ENCODE measurements at regions not wholly inside any gene's neighbourhood (a gene's known extent, or its start where the extent isn't known, plus 50 kb on each side); places are given as distances from the start of the nearest gene placed in this dataset.
A peak's percentile ranks its signal among the peaks of the same experiment; 100 is the strongest.

DNA sequence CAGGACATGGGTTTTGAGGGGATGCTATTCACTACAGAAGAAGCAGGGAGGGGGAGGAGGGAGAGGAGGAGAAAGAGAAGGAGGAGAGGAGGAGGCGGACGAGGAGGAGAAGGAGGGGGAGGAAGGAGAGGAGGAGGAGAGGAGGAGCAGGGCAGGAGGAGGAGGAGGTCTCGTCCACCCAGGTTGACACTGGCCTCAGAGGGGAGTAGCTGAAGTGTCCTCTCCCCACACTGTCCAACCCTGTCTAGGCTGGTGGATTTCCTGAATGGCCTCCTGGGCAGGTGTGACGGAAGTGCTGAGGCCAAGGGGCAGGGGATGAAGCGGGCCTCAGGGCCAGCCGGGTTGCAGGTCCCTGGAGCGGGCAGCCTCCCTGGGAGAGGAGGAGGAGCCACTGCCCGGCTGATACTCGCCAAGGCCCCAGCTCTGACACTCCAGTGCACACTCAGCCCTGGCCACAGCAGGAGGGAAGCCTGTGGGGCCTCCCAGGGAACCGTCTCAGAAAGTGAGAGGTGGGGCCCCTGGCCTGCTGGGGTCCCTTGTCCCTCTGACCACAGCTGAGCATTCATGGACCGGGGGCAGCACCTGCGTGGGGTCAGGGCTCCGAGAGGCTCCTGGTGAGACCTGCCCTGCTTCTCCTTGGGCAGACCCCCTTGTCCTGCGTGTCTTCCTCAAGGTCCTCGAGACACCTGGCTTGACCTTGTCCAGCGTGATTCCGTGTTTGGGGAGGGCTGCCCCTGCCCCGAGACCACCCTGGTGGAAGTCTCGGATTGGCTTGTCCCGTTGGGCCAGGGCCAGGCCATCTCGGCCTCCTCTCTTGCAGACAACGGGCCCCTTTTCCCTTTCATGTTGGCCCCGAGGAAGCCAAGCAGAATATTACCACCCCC is 200.6 kb upstream of the CIBAR2 start:
- ATAC-seq = no peak

DNA sequence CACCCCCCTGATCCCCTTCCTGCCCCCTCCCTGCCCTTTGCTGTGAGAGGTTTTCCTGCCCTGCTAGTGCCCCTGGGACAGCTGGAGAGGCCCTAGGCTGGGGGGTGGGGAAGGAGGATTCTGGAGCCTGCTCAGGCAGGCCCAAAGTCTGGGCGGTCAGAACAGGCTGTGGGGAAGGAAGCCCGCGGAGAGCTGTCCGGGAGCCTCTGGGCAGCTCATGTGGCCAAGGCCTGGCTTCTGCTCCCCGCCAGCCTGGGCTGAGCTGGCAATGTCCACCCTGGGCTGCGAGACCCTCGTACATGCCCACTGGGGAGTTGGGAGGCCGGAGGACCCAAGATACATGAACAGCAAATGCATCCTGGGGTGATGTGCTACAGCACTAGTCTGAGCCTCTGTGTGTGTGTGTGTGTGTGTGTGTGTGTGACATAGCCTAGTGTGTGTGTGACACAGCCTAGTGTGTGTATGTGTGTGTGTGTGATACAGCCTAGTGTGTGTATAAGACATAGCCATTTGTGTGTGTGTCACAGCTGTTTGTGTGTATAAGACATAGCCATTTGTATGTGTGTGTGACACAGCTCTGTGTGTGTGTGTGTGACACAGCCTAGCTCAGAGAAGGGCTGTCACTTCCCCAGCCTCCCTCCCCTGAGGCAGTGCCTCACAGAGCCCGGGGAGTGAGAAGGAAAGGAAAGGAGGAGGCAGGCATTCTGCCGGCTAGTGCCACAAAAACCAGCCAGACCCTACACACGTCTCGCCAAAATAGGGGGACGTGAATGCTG is 201.4 kb upstream of the CIBAR2 start:
- ATAC-seq = no peak

DNA sequence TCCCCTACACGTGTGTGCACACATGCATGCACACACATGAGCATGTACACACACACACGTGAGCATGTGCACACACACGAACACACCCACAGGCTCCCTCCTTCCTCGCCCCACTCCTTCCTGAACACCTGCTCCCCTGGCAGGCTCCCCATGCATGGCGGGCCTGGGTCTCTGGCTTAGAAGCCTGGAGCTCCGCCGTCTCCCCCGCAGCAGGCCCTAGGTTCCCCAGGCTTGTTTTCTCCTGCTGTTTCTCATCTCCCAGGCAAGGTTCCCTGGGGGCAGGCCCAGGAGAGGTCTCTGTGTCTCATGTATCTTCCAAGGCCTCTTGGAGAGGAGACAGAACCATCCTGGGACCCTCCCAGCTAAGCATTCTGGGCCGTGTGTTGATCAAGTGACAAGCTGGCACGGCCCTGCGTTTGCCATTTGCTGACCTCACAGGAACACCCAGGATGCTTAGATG is 202.3 kb upstream of the CIBAR2 start:
- ATAC-seq = no peak

DNA sequence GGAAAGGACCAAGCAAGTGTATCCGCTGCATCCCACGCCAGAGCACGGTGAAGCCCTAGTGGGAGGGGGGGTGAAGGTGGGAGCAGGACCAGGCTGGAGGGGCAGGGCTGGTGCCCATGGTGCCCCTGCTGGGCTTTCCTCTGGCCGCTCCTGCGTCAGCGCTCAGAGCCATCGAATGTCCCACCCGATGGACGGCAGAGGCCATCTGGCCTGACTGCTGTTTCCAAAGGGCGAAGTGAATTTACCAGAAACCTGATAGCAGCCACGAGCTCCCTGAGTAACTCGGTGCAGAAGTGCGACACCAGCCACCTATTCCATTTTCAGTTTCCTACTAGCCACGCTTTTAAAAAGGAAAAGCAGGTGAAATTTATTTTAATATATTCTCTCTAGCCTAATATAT is 203.6 kb upstream of the CIBAR2 start:
- no peak for ATAC-seq

DNA sequence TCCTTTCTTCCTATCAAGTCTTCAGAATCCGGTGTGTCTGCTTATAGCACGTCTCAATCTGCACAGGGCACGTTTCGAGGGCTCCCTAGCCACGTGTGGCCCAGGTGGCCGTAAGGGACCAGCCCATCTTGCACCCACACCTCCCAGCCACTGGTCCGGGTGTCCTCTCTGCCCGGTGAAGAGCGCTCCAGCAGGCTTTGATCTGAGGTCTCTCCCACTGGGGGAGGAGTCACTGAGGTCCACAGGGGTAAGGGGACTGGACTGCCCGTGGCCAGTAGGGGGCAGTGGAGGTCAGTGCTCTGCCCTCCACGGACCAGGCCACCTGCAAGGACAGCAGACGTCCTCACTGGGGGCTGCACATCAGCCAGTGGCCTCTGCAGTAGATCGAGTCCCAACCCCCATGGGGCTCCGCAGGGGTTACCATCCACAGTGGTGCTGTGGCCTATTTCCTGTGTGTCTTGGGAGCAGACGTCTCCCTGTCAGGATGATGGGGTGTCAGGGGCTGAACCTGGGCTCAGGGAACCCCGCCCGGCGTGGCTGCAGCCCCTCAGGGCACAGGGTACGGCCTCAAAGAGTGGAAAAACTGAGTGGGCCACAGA is 204.1 kb upstream of the CIBAR2 start:
- ATAC-seq = peak; percentile 55 to 82

DNA sequence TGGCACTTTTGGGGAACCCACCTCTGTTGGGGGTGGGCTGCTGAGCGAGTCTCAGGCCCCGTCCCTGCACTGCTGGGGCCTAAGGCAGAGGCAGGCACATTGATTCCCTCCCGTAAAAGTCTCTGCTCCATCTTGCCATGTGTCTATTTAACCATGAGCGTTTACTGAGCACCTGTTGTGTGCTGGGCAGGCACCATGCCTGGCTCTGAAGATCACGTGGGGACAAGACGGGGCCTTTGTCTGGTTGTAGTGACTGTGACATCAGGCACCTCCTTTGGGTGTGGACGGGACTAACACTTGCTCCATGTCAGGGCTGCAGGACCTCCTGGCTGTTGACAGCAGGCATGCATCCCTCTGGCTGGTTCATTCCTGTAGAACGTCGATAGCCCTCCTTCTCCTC is 204.7 kb upstream of the CIBAR2 start:
- ATAC-seq = no peak

DNA sequence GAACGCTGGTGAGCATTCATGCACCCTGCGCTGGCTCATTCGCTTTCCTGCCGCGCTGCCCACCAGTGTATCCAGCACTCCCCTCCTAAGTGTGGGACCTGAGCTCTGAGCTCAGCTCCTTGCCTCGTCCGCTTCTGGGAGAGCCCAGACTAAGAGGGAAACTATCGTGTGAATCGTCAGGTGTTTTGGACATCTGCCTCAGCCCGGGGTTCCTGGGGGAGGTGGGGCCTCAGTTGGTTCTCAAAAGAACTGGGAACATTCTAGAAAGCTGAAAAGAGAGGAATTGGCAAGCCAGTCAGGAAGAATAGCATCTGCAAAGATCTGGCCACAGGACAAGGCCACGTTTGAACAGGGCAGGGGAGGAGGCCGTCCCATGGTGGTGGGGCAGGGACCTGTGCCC is 205.4 kb upstream of the CIBAR2 start:
- no peak for ATAC-seq

DNA sequence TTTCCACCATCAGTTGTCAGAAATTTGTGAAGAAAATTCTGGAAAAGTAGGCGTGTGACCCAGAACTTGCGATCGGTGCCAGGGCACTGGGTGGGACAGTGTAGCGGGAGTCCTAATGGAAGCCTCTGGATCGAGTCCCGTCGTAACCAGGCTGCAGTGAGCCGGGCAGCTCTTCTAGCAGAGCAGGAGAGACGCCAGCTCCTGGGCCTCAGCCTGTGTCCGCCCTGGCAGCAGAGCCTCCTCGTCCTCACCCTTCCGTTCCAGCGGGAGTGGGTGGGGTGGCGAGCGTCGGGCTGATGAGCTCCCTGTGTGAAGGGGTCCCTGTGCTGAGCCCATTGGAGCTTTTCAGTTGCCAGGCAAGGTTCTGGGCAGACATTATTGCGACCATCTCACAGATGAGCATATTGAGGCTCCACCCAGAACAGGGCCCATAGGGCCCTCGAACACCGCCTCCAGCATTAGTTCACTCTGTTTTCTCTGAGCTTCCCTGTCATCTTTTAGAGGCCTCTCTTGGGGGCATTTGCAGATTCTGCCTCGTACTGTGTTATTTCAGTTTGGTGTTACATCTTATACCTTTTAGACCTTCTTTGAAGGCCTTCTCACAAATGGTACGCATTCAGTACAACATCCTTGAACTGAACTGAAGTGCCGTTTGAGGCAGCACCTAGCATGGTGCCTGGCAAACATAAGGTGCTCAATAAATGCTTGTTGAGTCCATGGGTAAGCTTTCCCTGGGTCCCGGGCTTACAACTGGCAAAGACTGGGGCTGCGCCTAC is 207.1 kb upstream of the CIBAR2 start:
- no peak for ATAC-seq

DNA sequence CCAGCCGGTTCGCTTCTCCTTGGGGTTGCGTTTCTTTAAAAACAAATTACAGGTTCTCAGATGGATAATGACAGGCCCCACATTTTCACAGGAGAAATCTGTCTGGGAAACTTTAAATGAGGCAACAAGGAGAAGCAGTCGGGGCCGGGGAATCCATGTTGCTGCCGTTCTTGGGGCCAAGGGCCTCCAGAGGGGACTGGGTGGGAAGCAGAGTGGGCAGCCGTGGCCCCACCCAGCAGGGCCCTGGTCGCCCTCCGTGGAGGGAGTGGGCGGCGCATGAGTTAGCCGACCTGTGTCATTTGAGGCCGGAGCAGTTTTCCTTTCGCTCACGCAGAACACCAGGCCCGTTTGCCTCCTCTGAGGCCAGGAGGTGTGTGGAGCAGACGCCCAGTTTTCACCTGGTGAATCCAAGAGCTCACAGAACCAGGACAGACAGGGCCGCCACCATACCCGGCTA is 207.7 kb upstream of the CIBAR2 start:
- no peak for ATAC-seq

DNA sequence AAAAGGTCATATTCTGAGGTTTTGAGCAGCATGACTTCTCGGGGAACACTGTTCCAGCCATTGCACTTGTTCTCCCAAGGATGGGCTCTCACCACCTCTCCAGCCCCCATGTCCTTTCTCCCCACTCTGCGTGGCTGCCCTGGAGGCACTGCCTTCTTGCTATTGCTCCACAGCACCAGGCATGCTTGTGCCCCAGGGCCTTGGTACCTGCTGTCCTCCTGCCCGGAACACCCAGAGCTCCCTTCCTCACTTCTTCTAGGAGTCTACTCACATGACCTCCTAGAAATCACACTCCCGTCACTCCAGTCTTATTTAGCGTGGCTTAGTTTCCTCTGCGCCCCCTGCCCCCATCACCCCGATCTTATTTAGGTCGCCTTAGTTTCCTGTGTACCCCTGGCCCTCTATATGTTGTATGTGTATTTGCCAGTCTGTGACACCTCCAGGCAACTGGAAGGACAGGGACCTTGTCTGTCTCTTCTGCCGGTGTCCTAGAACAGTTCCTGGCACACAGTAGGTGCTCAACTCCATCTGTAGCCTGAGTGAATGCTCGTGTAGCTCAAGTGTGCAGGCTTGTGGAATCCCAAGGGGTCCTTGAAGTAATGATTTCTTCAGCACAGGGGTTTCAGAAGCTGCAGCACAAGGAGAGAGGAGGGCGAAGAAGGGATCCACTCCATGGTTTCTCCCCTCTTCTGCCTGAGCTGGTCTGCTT is 208.6 kb upstream of the CIBAR2 start:
- no peak for ATAC-seq

DNA sequence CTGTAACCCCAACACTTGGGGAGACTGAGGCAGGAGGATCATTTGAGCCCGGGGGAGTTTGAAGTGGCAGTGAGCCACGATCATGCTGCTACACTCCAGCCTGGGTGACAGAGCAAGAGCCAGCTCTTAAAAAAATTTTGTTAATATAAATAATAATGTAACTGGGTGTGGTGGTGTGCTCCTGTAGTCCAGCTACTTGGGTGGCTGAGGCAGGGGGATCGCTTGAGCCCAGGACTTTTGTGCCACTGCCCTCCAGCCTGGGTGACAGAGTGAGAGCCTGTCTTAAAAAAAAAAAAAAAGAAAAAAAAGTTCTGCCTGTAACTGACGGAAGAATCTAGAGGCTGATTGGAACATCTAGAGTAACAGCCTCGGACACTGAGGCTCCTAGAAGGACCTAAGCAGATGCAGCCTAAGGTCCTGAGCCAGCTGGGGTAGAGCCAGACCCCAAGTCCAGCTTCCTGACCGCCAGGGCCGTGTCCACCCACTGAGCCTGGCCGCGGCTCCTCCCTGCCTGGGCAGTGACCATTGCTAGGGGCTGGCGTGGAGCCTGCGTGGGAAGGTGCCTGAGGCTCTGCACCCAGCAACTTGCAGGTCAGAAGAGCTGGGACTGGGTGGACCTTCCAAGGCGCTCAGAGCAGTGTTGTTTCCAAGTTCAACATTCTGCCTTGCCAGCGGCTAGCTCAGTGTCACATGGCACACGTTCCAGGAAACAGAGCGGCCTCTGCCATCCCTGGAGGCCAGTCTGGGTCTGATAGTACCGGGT is 209.4 kb upstream of the CIBAR2 start:
- ATAC-seq = no peak

DNA sequence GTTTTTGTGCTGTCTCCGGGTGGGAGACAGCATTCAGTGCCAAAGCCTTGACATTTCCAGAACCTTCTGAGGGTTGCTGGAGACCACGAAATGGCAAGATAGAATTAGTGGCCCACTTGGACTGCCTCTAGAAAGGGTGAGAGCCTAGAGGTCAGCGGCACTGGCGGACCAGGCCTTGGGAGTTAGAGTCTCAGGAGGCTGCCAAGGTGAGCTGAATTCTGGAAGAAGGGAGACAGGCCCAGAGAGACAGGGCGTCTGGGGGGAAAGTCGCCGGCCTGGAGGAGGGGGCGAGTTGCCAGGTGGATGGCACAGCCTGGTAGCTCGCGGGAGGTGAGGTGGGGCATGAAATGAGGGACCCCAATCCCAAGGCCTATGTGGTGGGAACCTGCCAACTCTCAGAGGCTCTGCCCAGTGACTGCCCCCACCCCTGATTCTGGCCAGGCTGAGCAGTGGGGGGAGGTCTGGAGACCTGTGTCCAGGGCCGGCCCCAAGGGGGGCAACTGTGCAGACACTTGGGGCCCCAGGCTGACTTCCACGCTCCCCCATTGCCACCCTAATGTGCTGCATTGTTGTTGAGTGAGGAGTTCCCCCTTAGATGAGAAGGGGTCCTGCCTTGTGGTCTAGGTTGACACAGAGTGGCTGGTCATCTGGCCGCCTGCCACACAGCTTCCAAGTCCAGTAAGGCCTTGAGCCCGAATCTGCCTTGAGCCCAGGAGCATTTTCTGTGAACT is 211.1 kb upstream of the CIBAR2 start:
- ATAC-seq = no peak

DNA sequence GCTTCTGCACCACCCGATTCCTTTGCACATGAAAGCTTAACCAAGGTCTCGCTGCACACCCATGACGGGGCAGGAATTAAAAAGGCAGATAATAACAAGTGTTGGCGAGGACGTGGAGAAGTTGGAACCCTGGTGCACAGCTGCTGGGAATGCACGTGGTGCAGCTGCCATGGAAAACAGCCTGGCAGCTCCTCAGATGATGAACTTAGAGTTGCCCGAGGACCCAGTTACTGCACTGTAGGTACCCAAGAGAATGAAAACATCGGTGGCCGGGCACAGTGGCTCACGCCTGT is 211.6 kb upstream of the CIBAR2 start:
- ATAC-seq = no peak

DNA sequence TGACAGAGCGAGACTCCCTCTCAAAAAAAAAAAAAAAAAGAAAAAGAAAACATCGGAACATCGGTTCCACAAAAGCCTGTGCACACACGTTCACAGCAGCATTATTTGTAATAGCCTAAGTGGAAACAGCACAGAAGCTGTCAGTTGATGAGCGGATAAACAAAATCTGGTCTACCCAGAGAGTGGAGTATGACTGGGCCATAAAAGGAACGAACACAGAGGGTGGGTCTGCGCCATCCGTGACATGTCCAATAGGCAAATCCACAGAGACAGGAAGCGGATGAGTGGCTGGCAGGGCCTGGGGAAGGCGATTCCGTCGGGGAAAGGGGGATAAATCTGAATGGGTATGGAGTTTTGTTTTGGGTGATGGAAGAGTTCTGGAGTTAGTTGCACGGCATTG is 212.2 kb upstream of the CIBAR2 start:
- ATAC-seq = no peak

DNA sequence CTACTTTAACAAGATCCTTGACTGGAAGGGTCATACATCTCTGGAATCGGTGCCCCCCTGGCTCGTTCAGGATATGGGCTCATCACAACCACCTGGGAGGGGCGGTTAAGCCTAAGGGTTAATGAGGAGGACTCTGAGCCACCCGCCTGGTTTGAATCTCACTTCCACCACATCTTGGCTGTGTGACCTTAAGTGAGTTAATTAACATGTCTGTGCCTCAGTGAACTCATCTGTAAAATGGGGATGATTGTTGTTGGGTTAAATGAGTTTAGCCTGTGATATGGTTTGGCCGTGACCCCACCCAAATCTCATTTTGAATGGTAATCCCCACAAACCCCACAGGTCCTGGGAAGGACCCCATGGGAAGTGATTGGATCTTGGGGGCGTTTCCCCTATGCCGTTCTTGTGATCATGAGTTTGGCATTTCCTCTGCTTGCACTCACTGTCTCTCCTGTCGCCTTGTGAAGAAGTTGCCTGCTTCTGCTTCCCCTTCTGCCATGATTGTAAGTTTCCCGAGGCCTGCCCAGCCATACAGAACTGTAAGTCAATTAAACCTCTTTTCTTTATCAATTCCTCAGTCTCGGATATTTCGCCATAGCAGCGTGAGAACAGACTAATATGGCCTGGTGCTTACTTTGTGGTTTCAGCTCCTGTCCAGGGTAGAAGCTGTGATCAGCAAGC is 214.0 kb upstream of the CIBAR2 start:
- no peak for ATAC-seq

DNA sequence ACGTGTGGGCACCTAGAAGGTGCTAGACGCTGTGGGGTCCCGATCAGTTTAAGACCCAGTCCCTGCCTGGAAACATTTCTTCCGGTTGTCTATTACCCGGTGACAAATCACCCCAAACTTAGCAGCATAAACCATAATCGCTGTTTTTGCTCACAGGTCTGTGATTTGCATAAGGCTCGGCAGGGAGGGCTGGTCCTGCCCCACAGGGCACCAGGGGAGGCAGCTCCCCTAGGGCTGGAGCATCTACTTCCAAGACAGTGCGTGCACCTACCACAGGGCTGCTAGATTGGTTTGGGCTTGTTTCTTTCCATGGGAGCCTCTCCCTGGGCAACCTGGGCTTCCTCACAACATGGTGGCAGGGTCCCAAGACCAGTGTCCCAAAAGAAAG is 214.5 kb upstream of the CIBAR2 start:
- ATAC-seq = no peak

DNA sequence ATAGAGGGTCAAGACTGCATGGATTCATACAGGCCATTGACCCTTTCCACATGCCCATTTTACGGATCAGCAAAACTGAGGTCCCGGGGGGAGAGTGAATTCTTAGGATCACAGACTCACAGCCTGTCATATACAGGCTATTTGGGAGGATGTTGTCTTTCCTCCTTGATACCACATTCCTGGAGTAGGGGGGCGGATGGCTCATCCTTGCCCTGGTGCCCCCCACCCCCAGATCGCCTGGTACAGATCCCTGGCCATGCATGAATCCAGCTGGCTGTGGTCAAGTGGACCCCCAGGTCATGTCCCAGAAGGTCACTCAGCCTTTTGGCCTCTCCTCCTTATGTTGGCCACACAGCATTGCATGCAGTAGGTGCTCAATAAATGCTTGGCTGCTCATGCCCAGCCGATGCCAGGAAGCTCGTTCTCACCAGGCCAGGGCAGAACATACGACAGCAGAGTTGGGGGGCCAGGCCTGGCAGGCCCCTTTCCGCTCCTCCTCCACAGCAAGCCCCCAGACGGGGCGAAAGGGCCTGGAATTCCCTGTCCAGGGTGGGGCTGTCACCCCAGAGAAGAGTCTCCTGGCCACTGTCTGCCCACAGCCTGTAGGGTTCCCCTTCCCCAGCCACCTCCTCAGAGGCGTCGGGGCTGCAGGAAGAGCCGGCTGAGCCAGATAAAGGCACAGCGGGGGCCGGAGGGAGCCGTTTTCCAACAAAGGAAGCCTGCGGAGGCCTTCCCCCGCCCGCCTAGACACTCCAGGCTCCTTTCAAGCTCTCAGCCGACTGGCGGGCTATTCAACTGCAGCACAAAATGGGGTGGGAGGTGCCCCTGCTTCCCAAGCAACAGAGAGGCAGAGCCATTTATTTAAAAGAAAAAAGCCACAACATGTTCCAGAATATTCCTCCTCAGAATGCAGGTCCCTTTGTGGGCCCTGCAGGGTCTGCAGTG is 215.7 kb upstream of the CIBAR2 start:
- no peak for ATAC-seq

DNA sequence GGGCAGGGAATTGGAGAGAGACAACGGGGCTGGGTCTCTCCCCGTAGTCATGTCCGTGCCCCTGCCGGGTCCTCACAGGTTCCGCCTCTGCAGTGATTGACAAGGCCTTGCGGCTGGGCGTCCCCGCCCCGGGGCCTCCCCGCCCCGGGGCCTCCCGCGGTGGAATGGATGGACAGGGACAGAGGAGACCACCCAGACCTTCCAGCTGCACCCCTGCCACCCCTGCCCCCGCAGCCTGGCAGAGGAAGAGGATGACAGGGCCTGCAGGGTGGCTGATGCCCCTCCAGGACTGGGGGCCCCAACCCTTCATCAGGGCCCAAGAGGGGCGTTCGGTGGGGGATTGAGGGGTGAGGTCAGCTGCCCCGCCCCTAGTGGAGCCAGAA is 216.4 kb upstream of the CIBAR2 start:
- ATAC-seq = no peak

Data from activated CD4-positive, CD25-positive, alpha-beta regulatory T cell treated with anti-CD3 and anti-CD28 coated beads, Interleukin-2, amount 50 U/mL, for 24 hours (primary cell).